NCI-H146 treated with DMSO at 0.1 percent for 48 hours (cell line): ENCODE measurements at regions not wholly inside any gene's neighbourhood (a gene's known extent, or its start where the extent isn't known, plus 50 kb on each side); places are given as distances from the start of the nearest gene placed in this dataset.
"Not testable (repeated sequence)": the region's sequence is repeated elsewhere in the genome, so short reads cannot be mapped to it uniquely, and the experiment has no call there.

Experiments
- DNase-seq: peaks from one replicate; lab custom pipeline; 2025; ENCODE audit not compliant: unreplicated experiment; lab: John Stamatoyannopoulos, UW

DNA sequence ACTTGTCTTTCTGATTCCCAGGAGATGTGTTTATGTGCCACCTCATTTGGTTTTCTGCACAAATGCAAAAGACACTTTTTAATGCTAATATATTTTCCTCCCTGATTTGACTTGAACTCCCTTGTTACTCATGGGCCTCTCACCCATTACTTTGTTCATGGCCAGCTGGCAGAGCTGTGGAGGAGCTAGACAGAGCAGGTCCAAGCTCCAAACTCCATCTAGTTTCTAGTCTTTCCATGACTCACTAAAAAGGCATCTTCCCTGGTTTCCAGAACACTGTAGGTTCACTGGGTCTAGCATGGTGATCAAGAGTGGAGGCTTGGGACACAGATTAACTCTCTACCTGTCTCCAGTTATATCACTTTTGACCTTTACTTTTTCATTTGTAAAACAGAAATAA, 161.0 kb upstream of the SLC28A3 start:
- no peak for DNase-seq

- no peak for DNase-seq
Observed at GRCh38 chr9:84502066-84502465, 161.5 kb upstream of the SLC28A3 start.

DNA sequence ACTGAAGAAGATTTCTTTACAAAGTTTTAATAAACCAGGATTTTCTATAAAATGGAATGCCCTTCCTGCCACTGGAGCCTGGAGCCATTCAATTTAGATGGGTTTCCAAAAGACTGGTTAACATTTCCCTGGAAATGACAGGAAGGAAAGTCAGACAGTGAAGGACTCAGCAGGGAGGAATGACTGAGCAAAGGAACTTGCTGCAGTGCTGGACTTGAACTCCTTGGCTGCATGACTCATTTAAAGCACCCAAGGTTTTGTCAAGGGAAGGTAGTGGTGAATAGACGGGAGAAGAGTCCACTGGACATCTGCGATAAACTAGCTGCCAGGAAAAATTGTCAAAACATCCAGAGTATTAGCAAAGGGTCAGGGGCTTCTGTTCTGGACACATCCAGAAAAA, 163.8 kb upstream of the SLC28A3 start:
- no peak for DNase-seq

GRCh38 chr9:84511651-84512050, 157.9 kb upstream of the NTRK2 start:
- DNase-seq: no peak

- DNase-seq: no peak
Observed at GRCh38 chr9:84512493-84512892, 157.0 kb upstream of the NTRK2 start.

GRCh38 chr9:84513473-84513872, 156.1 kb upstream of the NTRK2 start:
- no peak for DNase-seq

DNA sequence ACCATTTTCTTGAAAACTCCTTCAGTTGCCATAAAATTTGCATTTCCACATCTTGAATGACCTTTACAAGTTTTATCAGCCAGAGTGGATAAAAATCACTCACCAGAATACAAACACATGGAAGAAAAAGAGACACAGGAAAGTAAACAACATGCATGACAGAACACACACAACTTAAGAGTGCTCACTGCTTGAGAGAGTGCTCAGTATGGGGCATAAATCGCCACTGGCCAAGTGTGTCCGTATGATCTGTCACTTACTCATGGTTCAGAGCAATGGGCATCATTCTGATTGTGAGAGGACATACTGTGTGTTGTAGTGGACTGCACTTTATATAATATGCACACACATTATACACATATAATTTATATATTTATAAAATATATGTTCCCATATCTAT, 155.6 kb upstream of the NTRK2 start:
- DNase-seq: no peak

- DNase-seq: no peak
Observed at GRCh38 chr9:84514421-84514820, 155.1 kb upstream of the NTRK2 start.

GRCh38 chr9:84517026-84517425, 152.5 kb upstream of the NTRK2 start:
- no peak for DNase-seq

DNA sequence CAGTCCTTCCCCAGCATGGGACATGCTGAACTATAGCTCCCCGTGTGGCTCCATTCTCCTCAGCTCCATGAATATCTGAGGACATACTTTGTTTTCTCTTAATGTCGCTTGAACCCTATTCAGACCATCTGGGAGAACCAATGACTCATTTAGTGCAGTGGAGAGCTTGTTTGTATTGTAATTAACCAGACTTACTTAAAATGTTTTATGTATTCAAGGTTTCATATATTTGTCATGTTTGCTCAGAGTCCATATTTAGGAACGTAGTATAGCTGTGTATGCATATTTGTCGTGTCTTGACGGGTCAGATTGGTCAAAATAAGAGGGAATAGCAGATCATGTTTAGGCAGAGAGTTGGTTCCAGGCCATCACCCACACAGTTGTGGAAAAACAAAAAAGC, 150.1 kb upstream of the NTRK2 start:
- DNase-seq: no peak

GRCh38 chr9:84521208-84521607, 148.3 kb upstream of the NTRK2 start:
- no peak for DNase-seq

DNA sequence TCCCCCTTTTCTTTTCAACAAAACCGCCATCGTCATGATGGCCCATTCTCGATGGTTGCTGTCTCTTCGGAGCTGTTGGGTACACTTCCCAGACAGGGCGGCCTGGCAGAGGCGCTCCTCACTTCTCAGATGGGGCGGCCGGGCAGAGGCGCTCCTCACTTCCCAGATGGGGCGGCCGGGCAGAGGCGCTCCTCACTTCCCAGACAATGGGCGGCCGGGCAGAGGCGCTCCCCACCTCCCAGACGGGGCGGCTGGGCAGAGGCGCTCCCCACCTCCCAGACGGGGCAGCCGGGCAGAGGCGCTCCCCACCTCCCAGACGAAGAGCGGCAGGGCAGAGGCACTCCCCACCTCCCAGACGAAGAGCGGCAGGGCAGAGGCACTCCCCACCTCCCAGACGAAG, 143.3 kb upstream of the NTRK2 start:
- DNase-seq: not testable (repeated sequence)

DNA sequence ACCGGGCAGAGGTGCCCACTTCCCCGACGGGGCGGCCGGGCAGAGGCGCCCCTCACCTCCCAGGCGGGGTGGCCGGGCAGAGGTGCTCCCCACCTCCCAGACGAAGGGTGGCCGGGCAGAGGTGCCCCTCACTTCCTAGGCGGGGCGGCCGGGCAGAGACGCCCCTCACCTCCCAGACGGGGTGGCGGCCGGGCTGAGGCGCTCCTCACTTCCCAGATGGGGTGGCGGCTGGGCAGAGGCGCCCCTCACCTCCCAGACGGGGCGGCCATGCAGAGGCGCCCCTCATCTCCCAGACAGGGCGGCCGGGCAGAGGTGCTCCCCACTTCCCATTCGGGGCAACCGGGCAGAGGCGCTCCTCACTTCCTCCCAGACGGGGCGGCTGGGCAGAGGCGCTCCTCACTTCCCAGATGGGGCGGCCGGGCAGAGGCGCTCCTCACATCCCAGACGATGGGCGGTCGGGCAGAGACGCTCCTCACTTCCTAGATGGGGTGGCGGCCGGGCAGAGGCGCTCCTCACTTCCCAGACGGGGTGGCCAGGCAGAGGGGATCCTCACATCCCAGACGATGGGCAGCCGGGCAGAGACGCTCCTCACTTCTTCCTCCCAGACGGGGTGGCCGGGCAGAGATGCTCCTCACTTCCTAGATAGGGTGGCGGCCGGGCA, 142.3 kb upstream of the NTRK2 start:
- not testable (repeated sequence) for DNase-seq

DNA sequence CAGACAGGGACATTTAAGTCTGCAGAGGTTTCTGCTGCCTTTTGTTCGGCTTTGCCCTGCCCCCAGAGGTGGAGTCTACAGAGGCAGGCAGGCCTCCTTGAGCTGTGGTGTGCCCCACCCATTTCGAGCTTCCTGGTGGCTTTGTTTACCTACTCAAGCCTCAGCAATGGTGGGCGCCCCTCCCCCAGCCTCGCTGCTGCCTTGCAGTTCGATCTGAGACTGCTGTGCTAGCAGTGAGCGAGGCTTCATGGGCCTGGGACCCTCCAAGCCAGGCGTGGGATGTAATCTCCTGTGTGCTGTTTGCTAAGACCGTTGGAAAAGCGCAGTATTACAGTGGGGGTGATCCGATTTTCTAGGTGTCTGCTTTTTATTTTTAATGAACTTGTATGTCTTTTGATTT, 133.6 kb upstream of the NTRK2 start:
- not testable (repeated sequence) for DNase-seq

GRCh38 chr9:84538879-84539278, 130.7 kb upstream of the NTRK2 start:
- DNase-seq: no peak

GRCh38 chr9:84542554-84542953, 127.0 kb upstream of the NTRK2 start:
- DNase-seq: no peak

DNA sequence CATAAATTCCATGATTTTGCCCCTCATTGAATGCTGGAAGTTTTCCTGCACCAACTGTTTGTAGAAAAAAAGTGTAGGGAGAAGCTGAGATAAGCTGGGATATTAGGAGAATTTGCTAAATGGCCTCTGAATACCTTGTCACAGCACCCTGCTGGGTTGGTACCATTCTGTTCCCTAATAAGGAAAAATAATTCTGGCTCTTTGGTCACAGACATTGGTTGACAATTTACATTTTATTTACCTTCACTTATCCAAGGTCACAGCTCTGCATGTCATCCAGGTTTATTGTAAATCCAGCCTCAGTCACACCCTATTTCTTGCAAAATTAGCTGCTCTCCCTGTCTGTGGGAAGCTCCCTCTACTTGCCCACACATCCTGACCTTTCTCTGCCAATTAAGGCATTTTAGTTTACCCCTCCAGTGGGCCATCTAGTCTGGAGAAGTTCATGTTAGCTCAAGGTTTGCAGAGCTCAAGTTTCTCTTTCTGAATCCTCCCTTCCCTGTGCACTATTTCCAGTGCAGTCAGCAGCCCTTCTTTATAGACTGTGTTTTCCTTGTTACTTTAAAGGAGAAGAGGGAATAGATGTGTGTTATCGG, 115.4 kb upstream of the NTRK2 start:
- no peak for DNase-seq

GRCh38 chr9:84556556-84556955, 113.0 kb upstream of the NTRK2 start:
- DNase-seq: no peak

DNA sequence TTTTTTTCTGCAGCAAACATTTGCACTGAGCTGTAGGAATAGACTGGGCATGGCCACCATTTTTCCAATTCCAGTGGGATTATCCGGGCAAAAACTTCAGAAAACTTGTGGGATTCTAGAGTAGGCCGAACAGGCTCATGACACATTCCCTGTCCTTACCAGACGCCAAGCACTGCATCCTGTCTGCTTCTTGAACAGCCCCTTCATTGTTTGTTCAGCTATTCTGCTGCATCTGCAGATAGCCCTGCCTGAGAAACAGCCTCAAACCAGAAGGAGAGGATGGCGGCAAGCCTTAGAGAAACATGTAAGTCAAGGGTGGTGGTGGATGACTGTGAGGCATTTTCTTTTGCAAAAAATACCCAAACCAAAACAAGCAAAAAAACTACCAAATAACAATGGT, 111.8 kb upstream of the NTRK2 start:
- no peak for DNase-seq

- DNase-seq: no peak
Observed at GRCh38 chr9:84563691-84564090, 105.8 kb upstream of the NTRK2 start.

GRCh38 chr9:84567805-84568204, 101.7 kb upstream of the NTRK2 start:
- no peak for DNase-seq

GRCh38 chr9:84570482-84571154, 98.9 kb upstream of the NTRK2 start:
- no peak for DNase-seq

GRCh38 chr9:84573083-84573482, 96.4 kb upstream of the NTRK2 start:
- DNase-seq: no peak
